KMS-11 (cell line): ENCODE measurements at regions not wholly inside any gene's neighbourhood (a gene's known extent, or its start where the extent isn't known, plus 50 kb on each side); places are given as distances from the start of the nearest gene placed in this dataset.

Experiments used
- H2AFZ ChIP-seq: fragments of 200-600 bp; sonication (generic); 2 replicates; pipeline ENCODE4 v1.6.1; 2016; ENCODE audit warnings: antibody characterized with exemption, mixed run types, low read depth
- H3K27ac ChIP-seq: fragments of 200-600 bp; sonication (generic); 2 replicates; pipeline ENCODE4 v1.6.1; 2016; ENCODE audit warnings: mild to moderate bottlenecking, mixed run types
- H3K27me3 ChIP-seq: fragments of 200-600 bp; sonication (generic); 2 replicates; pipeline ENCODE4 v1.6.1; 2017; ENCODE audit warnings: mild to moderate bottlenecking, low read depth, mixed run types, moderate library complexity; ENCODE audit not compliant: insufficient read depth
- H3K36me3 ChIP-seq: fragments of 200-600 bp; sonication (generic); 2 replicates; pipeline ENCODE4 v1.6.1; 2017; ENCODE audit warnings: mild to moderate bottlenecking, mixed run types; ENCODE audit not compliant: insufficient read depth
- H3K4me1 ChIP-seq: fragments of 200-600 bp; sonication (generic); 2 replicates; pipeline ENCODE4 v1.6.1; 2016; ENCODE audit warnings: mild to moderate bottlenecking, low read depth, mixed run types; ENCODE audit not compliant: poor library complexity, severe bottlenecking
- H3K4me2 ChIP-seq: fragments of 200-600 bp; sonication (generic); 2 replicates; pipeline ENCODE4 v1.7.0; 2016; ENCODE audit warnings: mild to moderate bottlenecking, mixed run types
- H3K4me3 ChIP-seq: fragments of 200-600 bp; sonication (generic); IDR thresholded peaks from 2 replicates; pipeline ENCODE4 v1.6.1; 2017; ENCODE audit warnings: low read depth, low read length, mixed read lengths; ENCODE audit not compliant: insufficient read depth
- H3K79me2 ChIP-seq: fragments of 200-600 bp; sonication (generic); 2 replicates; pipeline ENCODE4 v1.6.1; 2016; ENCODE audit warnings: low read depth, mixed run types; ENCODE audit not compliant: insufficient read depth
- H3K9ac ChIP-seq: fragments of 200-600 bp; sonication (generic); 2 replicates; pipeline ENCODE4 v1.6.1; 2016; ENCODE audit warnings: mild to moderate bottlenecking, mixed run types
- H4K20me1 ChIP-seq: fragments of 200-600 bp; sonication (generic); 2 replicates; pipeline ENCODE4 v1.6.1; 2016; ENCODE audit warnings: mild to moderate bottlenecking, mixed run types; ENCODE audit not compliant: insufficient read depth
- TF ChIP-seq, protein P1 (sequence below): fragments of 200-600 bp; sonication (generic); conservative IDR thresholded peaks from 2 replicates; pipeline ENCODE4 v1.6.1; 2017; ENCODE audit warnings: low read depth, mild to moderate bottlenecking, antibody characterized with exemption, low read length, moderate library complexity, mixed read lengths

DNA sequence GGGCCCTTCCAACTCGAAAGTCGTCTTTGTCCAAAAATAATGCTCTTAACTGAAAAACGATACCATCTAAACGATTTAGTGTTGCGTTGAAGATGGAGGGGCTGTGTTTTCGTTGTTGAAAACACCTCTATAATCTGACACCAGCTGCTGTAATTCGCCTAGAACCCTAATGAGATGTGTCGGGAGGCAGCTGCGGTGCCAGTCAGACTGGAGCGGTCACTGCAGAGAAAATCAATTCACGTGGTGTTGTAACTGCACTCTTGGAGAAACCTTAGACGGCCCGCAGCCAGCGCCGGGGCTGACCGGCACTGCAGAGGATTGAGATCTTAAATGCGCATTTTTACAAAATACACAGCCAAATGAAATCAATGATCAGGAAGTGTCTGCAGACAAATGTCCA is 339.1 kb downstream of the ZNF536 start:
- Histone ChIP-seq H4K20me1 (no peaks in the 10 kb centered on the region), H2AFZ (peak overlapping the region; percentile 22; the same call in 1 of the 2 replicates), H3K27ac (peak overlapping the region; percentile 73), H3K4me3 (no peak overlapping the region), H3K4me1 (peaks cover 5% of the 10 kb centered on the region), H3K4me2 (peak overlapping the region; percentile 64; the same call in 1 of the 2 replicates), H3K79me2 (no peaks in the 10 kb centered on the region), H3K27me3 (no peaks in the 10 kb centered on the region), H3K9ac (peak overlapping the region; percentile 50; the same call in 1 of the 2 replicates), H3K36me3 (no peaks in the 10 kb centered on the region)
- TF ChIP-seq, protein P1, sequence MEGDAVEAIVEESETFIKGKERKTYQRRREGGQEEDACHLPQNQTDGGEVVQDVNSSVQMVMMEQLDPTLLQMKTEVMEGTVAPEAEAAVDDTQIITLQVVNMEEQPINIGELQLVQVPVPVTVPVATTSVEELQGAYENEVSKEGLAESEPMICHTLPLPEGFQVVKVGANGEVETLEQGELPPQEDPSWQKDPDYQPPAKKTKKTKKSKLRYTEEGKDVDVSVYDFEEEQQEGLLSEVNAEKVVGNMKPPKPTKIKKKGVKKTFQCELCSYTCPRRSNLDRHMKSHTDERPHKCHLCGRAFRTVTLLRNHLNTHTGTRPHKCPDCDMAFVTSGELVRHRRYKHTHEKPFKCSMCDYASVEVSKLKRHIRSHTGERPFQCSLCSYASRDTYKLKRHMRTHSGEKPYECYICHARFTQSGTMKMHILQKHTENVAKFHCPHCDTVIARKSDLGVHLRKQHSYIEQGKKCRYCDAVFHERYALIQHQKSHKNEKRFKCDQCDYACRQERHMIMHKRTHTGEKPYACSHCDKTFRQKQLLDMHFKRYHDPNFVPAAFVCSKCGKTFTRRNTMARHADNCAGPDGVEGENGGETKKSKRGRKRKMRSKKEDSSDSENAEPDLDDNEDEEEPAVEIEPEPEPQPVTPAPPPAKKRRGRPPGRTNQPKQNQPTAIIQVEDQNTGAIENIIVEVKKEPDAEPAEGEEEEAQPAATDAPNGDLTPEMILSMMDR = no peak

DNA sequence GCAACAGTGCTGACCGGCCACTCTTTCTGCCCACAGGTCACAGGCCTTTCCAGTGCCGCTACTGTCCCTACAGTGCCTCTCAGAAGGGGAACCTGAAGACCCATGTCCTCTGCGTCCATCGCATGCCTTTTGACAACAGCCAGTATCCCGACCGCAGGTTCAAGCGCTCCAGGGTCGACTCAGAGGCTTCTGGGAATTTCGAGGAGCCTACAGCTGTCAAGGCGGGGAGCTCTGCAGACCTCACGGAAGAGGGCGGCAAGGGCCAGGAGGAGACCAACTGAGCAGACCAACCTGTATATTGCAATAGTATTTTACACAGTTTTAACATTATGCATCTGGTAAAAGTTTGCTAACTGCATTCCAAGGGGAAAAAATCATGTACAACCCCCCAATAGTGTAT is 338.5 kb downstream of the ZNF536 start:
- Histone ChIP-seq H2AFZ (no peak overlapping the region), H3K36me3 (no peaks in the 10 kb centered on the region), H3K79me2 (no peaks in the 10 kb centered on the region), H3K27me3 (no peaks in the 10 kb centered on the region), H3K9ac (peak overlapping the region; percentile 50; the same call in 1 of the 2 replicates), H4K20me1 (no peaks in the 10 kb centered on the region), H3K4me2 (peak overlapping the region; percentile 13; the same call in 1 of the 2 replicates), H3K4me1 (peaks cover 5% of the 10 kb centered on the region), H3K4me3 (no peak overlapping the region), H3K27ac (peak overlapping the region; percentile 73)
- TF ChIP-seq, protein P1 = no peak

DNA sequence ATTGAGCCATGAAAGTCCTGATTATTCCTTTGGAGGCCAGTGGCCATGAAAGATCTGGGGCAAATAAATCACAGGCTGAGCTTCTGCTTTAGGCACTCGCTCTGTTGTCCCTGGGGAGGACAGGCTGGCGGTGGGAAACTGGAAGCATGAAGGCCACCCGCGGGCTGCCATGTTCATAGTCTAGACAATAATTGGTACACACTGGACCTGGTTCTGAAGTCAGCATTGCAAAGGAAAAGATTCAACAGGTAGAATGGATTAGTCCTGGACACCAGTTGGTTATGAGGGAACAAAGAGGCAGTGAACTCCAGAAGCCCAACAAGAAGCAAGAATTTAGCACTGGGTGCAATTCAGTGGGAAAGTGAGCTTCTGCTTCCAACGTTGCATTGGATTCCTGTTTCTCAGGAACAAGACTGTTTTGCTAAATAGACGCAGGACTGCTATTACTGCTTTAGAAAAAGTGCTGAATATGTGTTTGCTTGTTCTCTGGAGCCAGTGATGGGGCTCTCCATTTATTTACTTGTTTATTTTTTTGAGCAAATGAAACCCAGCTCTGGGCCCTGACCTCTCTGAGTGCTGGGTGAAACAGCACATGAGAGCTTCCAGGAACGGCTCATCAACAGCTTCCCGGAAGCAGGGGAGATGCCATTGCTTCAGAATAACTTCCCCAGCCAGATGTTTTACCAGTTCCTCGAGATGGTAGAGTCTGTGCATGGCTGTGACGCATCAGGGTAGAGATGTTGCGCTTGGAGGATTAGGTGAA is 336.4 kb downstream of the ZNF536 start:
- Histone ChIP-seq H3K79me2 (no peaks in the 10 kb centered on the region), H3K36me3 (no peaks in the 10 kb centered on the region), H3K4me3 (no peak overlapping the region), H3K4me1 (peaks cover 5% of the 10 kb centered on the region), H3K27ac (no peak overlapping the region), H2AFZ (no peak overlapping the region), H3K4me2 (no peak overlapping the region), H3K27me3 (no peaks in the 10 kb centered on the region), H3K9ac (no peak overlapping the region), H4K20me1 (no peaks in the 10 kb centered on the region)
- TF ChIP-seq, protein P1 = no peak

DNA sequence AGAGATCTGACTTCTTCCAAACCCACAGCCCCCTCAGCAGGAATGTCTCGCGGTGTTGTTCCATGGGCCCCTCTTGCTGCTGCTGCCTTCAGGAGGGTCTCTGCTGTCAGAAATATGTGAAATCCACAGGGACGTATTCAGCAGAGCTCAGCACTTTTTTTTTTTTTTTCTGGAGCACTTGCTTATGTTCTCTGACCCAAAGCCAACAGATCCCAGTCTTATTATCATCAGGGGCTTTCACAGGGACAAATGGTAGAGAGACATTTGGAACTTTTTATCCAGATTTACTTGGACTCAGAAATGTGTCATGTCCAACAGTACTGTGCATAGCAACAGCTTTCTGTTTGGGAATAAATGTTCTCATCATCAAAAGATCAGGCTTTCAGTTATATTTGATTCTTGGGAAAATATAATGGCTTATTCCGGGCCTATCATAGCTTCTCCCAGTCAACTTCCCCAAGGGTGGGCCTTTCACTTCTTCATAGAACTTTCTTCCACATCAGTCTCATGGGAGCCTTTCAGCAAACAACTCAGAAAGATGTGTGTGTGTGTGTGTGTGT is 332.7 kb downstream of the ZNF536 start:
- Histone ChIP-seq H3K4me3 (no peak overlapping the region), H3K36me3 (no peaks in the 10 kb centered on the region), H3K9ac (no peak overlapping the region), H2AFZ (no peak overlapping the region), H3K4me2 (no peak overlapping the region), H3K27ac (no peak overlapping the region), H3K79me2 (no peaks in the 10 kb centered on the region), H3K4me1 (no peaks in the 10 kb centered on the region), H4K20me1 (no peaks in the 10 kb centered on the region), H3K27me3 (no peaks in the 10 kb centered on the region)
- TF ChIP-seq, protein P1 = no peak
